GM12878 (cell line): ENCODE measurements at regions not wholly inside any gene's neighbourhood (a gene's known extent, or its start where the extent isn't known, plus 50 kb on each side); places are given as distances from the start of the nearest gene placed in this dataset.

Source experiments
- ATAC-seq: fragments of 200-7000 bp; cut with Tn5 transposase; 3 replicates; pipeline ENCODE4 v1.9.1; 2020; ENCODE audit warnings: mild to moderate bottlenecking, moderate library complexity
- BruUV-seq: library from RNA; stranded (reverse); fragments of 400-500 nt; replicated peaks from 2 replicates; lab custom pipeline; 2021; lab: Mats Ljungman, UMichigan
- CTCF ChIA-PET: fragments of 300-600 bp; sonication (Branson Sonifier 250); formaldehyde crosslinking; extraction: SDS; loops from one replicate; lab custom pipeline; 2021; ENCODE audit warnings: inconsistent platforms; lab: Yijun Ruan, JAX
- POLR2A ChIA-PET: fragments of 350-600 bp; formaldehyde crosslinking; extraction: SDS; loops from one replicate; lab custom pipeline; 2021; ENCODE audit warnings: inconsistent platforms; lab: Charles Lee
- RAD21 ChIA-PET: fragments of 300-600 bp; sonication (Branson Sonifier 250); formaldehyde crosslinking; loops from one replicate; lab custom pipeline; 2023; ENCODE audit warnings: antibody characterized with exemption; ENCODE audit not compliant: unreplicated experiment; lab: Charles Lee
- SMC1A ChIA-PET: fragments of 300-600 bp; sonication (Branson Sonifier 250); formaldehyde crosslinking; loops from one replicate; lab custom pipeline; 2023; ENCODE audit not compliant: unreplicated experiment, uncharacterized antibody; lab: Charles Lee
- DNase-seq: peaks from one replicate; pipeline ENCODE4 v3.0.0-alpha.2; 2011; ENCODE audit warnings: low read depth, low spot score
- FAIRE-seq: peaks from 3 replicates; lab custom pipeline; 2011; peaks lifted over from hg19 to GRCh38; lab: Jason Lieb, UNC
- H2AFZ ChIP-seq: 2 replicates; pipeline ENCODE4 v1.6.0; 2011; ENCODE audit warnings: low read depth, low read length, control low read depth; ENCODE audit not compliant: control insufficient read depth
- H3K27ac ChIP-seq: 2 replicates; pipeline ENCODE4 v1.5.1; 2011; ENCODE audit warnings: control low read depth; ENCODE audit not compliant: control insufficient read depth, insufficient read depth
- H3K27me3 ChIP-seq, 2 experiments: replicated peaks in 1 of 2; 2 replicates each; pipeline versions ENCODE4 v1.6.0 to v1.6.1; 2011; ENCODE audit warnings: low read length in 1 of 2; ENCODE audit not compliant: control insufficient read depth in 2 of 2, insufficient read depth in 2 of 2
- H3K36me3 ChIP-seq, 2 experiments: 2 replicates each; pipeline ENCODE4 v1.5.1; 2011; ENCODE audit warnings: low read length in 1 of 2; ENCODE audit not compliant: control insufficient read depth in 2 of 2, insufficient read depth in 2 of 2
- H3K4me1 ChIP-seq: 2 replicates; pipeline ENCODE4 v1.6.1; 2011; ENCODE audit warnings: mild to moderate bottlenecking, low read length, moderate library complexity, mixed read lengths; ENCODE audit not compliant: control insufficient read depth, insufficient read depth
- H3K4me2 ChIP-seq: 2 replicates; pipeline ENCODE4 v1.6.0; 2011; ENCODE audit warnings: control low read depth; ENCODE audit not compliant: control insufficient read depth, insufficient read depth
- H3K4me3 ChIP-seq: fragments of 200-600 bp; sonication (generic); 2 replicates; pipeline ENCODE4 v1.5.1; 2016
- H3K79me2 ChIP-seq: 2 replicates; pipeline ENCODE4 v1.6.0; 2011; ENCODE audit warnings: low read length; ENCODE audit not compliant: control insufficient read depth, insufficient read depth
- H3K9ac ChIP-seq: 2 replicates; pipeline ENCODE4 v1.8.0; 2011; ENCODE audit warnings: low read length, control low read depth, mixed read lengths; ENCODE audit not compliant: control insufficient read depth, insufficient read depth
- H3K9me3 ChIP-seq: replicated peaks from 3 replicates; pipeline ENCODE4 v1.5.1; 2011; ENCODE audit warnings: mild to moderate bottlenecking, low read length; ENCODE audit not compliant: control insufficient read depth, insufficient read depth
- H4K20me1 ChIP-seq: 2 replicates; pipeline ENCODE4 v1.6.0; 2011; ENCODE audit not compliant: control insufficient read depth, insufficient read depth
- CHD2 ChIP-seq: IDR thresholded peaks from 2 replicates; pipeline ENCODE4 v1.6.1; 2011; ENCODE audit warnings: low read depth, low read length, improper control_type of control experiment, borderline replicate concordance
- FOS ChIP-seq: IDR thresholded peaks from 3 replicates; pipeline ENCODE4 v1.6.1; 2011; ENCODE audit warnings: borderline replicate concordance; ENCODE audit not compliant: insufficient read length; ENCODE audit errors: extremely low read depth
- NR2C2 ChIP-seq: IDR thresholded peaks from 2 replicates; pipeline ENCODE4 v1.6.1; 2011; ENCODE audit warnings: borderline replicate concordance, low read depth; ENCODE audit not compliant: control insufficient read depth, insufficient read length
- TAF1 ChIP-seq: IDR thresholded peaks from 2 replicates; pipeline ENCODE4 v1.6.1; 2011; ENCODE audit warnings: mild to moderate bottlenecking, low read depth, low read length, borderline replicate concordance
- ZNF622 ChIP-seq: fragments of 450-650 bp; IDR thresholded peaks from 2 replicates; pipeline ENCODE4 v1.6.1; 2017; ENCODE audit warnings: mild to moderate bottlenecking, inconsistent platforms
- WGBS: methylation state at CpG from one replicate; pipeline ENCODE4 v1.1.6; 2016; ENCODE audit warnings: low lambda C conversion rate; ENCODE audit not compliant: insufficient replicate concordance, insufficient coverage; ENCODE audit errors: missing lambda C conversion rate; 5-methylcytosine and 5-hydroxymethylcytosine counted together
- in situ Hi-C: fragments of 300-500 bp; cut with MboI; formaldehyde crosslinking; loops from 9 replicates; pipeline ENCODE4 v1.14.3; 2018; ENCODE audit warnings: mixed read lengths
- intact Hi-C: fragments of 100-400 bp; cut with micrococcal nuclease; formaldehyde crosslinking; loops from one replicate; pipeline ENCODE4 v1.14.2; 2022; ENCODE audit not compliant: unreplicated experiment
- TF ChIP-seq, protein P1 (sequence below): fragments of 450-650 bp; conservative IDR thresholded peaks from 2 replicates; pipeline ENCODE4 v1.6.1; 2017; ENCODE audit warnings: mild to moderate bottlenecking, moderate library complexity
- TF ChIP-seq, protein P2 (sequence below): fragments of 150-350 bp; IDR thresholded peaks from 2 replicates; pipeline ENCODE4 v1.6.1; 2016; ENCODE audit warnings: low read depth, low read length
- TF ChIP-seq, protein P3 (sequence below): fragments of 450-650 bp; IDR thresholded peaks from 2 replicates; pipeline ENCODE4 v1.6.1; 2016; ENCODE audit warnings: mild to moderate bottlenecking, moderate library complexity, borderline replicate concordance
- TF ChIP-seq, protein P4 (sequence below): fragments of 450-650 bp; IDR thresholded peaks from 2 replicates; pipeline ENCODE4 v1.6.1; 2017; ENCODE audit warnings: mild to moderate bottlenecking, moderate library complexity

DNA sequence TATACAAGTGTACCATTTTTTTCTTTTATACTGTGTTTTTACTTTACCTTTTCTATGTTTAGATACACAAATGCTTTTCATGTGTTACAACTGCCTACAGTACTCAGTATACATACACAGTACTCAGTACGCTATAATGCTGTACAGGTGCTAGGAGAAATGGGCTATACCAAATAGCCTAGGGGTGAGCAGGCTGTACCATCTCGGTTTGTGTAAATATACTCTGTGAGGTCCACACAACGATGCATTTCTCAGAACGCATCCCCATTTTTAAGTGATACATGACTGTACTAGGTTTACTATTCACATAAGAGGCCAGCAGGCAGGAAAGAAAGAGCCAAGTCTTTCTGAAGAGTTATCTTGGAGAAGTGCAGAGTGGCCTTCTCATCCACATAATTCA lies 426.4 kb upstream of the MTPN start:
- POLR2A ChIA-PET: no interaction called here
- no peaks in the 10 kb centered on the region for H3K27me3 ChIP-seq
- H3K27ac ChIP-seq: no peak overlapping the region
- intact Hi-C loops (no loop called here), in situ Hi-C loops (loop anchor here (10.0 kb wide), 1 partner anchor 1181 kb away; no protein-coding TSS in a partner anchor)
- no peaks in the 10 kb centered on the region for H3K4me1 ChIP-seq
- RAD21 ChIA-PET: interaction anchor here (1.5 kb wide), 1 partner anchor 25 kb away, joined by 4 read pairs; no protein-coding TSS in a partner anchor
- no peaks in the 10 kb centered on the region for H3K36me3 ChIP-seq
- TF ChIP-seq, protein P1, sequence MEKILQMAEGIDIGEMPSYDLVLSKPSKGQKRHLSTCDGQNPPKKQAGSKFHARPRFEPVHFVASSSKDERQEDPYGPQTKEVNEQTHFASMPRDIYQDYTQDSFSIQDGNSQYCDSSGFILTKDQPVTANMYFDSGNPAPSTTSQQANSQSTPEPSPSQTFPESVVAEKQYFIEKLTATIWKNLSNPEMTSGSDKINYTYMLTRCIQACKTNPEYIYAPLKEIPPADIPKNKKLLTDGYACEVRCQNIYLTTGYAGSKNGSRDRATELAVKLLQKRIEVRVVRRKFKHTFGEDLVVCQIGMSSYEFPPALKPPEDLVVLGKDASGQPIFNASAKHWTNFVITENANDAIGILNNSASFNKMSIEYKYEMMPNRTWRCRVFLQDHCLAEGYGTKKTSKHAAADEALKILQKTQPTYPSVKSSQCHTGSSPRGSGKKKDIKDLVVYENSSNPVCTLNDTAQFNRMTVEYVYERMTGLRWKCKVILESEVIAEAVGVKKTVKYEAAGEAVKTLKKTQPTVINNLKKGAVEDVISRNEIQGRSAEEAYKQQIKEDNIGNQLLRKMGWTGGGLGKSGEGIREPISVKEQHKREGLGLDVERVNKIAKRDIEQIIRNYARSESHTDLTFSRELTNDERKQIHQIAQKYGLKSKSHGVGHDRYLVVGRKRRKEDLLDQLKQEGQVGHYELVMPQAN: no peak
- no peak for TF ChIP-seq CHD2
- TF ChIP-seq TAF1: no peak
- TF ChIP-seq, protein P2, sequence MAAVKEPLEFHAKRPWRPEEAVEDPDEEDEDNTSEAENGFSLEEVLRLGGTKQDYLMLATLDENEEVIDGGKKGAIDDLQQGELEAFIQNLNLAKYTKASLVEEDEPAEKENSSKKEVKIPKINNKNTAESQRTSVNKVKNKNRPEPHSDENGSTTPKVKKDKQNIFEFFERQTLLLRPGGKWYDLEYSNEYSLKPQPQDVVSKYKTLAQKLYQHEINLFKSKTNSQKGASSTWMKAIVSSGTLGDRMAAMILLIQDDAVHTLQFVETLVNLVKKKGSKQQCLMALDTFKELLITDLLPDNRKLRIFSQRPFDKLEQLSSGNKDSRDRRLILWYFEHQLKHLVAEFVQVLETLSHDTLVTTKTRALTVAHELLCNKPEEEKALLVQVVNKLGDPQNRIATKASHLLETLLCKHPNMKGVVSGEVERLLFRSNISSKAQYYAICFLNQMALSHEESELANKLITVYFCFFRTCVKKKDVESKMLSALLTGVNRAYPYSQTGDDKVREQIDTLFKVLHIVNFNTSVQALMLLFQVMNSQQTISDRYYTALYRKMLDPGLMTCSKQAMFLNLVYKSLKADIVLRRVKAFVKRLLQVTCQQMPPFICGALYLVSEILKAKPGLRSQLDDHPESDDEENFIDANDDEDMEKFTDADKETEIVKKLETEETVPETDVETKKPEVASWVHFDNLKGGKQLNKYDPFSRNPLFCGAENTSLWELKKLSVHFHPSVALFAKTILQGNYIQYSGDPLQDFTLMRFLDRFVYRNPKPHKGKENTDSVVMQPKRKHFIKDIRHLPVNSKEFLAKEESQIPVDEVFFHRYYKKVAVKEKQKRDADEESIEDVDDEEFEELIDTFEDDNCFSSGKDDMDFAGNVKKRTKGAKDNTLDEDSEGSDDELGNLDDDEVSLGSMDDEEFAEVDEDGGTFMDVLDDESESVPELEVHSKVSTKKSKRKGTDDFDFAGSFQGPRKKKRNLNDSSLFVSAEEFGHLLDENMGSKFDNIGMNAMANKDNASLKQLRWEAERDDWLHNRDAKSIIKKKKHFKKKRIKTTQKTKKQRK: no peak
- TF ChIP-seq, protein P3, sequence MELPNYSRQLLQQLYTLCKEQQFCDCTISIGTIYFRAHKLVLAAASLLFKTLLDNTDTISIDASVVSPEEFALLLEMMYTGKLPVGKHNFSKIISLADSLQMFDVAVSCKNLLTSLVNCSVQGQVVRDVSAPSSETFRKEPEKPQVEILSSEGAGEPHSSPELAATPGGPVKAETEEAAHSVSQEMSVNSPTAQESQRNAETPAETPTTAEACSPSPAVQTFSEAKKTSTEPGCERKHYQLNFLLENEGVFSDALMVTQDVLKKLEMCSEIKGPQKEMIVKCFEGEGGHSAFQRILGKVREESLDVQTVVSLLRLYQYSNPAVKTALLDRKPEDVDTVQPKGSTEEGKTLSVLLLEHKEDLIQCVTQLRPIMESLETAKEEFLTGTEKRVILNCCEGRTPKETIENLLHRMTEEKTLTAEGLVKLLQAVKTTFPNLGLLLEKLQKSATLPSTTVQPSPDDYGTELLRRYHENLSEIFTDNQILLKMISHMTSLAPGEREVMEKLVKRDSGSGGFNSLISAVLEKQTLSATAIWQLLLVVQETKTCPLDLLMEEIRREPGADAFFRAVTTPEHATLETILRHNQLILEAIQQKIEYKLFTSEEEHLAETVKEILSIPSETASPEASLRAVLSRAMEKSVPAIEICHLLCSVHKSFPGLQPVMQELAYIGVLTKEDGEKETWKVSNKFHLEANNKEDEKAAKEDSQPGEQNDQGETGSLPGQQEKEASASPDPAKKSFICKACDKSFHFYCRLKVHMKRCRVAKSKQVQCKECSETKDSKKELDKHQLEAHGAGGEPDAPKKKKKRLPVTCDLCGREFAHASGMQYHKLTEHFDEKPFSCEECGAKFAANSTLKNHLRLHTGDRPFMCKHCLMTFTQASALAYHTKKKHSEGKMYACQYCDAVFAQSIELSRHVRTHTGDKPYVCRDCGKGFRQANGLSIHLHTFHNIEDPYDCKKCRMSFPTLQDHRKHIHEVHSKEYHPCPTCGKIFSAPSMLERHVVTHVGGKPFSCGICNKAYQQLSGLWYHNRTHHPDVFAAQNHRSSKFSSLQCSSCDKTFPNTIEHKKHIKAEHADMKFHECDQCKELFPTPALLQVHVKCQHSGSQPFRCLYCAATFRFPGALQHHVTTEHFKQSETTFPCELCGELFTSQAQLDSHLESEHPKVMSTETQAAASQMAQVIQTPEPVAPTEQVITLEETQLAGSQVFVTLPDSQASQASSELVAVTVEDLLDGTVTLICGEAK: no peak
- TF ChIP-seq NR2C2: no peak
- no peak for TF ChIP-seq FOS
- TF ChIP-seq, protein P4, sequence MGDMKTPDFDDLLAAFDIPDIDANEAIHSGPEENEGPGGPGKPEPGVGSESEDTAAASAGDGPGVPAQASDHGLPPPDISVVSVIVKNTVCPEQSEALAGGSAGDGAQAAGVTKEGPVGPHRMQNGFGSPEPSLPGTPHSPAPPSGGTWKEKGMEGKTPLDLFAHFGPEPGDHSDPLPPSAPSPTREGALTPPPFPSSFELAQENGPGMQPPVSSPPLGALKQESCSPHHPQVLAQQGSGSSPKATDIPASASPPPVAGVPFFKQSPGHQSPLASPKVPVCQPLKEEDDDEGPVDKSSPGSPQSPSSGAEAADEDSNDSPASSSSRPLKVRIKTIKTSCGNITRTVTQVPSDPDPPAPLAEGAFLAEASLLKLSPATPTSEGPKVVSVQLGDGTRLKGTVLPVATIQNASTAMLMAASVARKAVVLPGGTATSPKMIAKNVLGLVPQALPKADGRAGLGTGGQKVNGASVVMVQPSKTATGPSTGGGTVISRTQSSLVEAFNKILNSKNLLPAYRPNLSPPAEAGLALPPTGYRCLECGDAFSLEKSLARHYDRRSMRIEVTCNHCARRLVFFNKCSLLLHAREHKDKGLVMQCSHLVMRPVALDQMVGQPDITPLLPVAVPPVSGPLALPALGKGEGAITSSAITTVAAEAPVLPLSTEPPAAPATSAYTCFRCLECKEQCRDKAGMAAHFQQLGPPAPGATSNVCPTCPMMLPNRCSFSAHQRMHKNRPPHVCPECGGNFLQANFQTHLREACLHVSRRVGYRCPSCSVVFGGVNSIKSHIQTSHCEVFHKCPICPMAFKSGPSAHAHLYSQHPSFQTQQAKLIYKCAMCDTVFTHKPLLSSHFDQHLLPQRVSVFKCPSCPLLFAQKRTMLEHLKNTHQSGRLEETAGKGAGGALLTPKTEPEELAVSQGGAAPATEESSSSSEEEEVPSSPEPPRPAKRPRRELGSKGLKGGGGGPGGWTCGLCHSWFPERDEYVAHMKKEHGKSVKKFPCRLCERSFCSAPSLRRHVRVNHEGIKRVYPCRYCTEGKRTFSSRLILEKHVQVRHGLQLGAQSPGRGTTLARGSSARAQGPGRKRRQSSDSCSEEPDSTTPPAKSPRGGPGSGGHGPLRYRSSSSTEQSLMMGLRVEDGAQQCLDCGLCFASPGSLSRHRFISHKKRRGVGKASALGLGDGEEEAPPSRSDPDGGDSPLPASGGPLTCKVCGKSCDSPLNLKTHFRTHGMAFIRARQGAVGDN: no peak
- no peak for TF ChIP-seq ZNF622
- BruUV-seq: no TSS peak
- no peaks in the 10 kb centered on the region for H3K79me2 ChIP-seq
- H3K9ac ChIP-seq: no peak overlapping the region
- no peaks in the 10 kb centered on the region for H3K9me3 ChIP-seq
- ATAC-seq (peak; percentile 26; the same call in 1 of the 3 replicates), DNase-seq (no peak), FAIRE-seq (no peak)
- H4K20me1 ChIP-seq: no peaks in the 10 kb centered on the region
- CTCF ChIA-PET: interaction anchor here (0.6 kb wide), 1 partner anchor 11 kb away, joined by 3 read pairs; no protein-coding TSS in a partner anchor
- 25% methylated on average over 4 of the region's 4 CpGs for WGBS
- H2AFZ ChIP-seq: no peak overlapping the region
- SMC1A ChIA-PET: no interaction called here
- H3K4me2 ChIP-seq: no peak overlapping the region
- H3K4me3 ChIP-seq: no peak overlapping the region
